ENCODE measurements at regions not wholly inside any gene's neighbourhood (a gene's known extent, or its start where the extent isn't known, plus 50 kb on each side); places are given as distances from the start of the nearest gene placed in this dataset.

- Histone ChIP-seq H3K36me3 (ENCODE audit: control insufficient read depth, insufficient read depth, low read length) (no peaks in the 10 kb centered on the region), H3K4me3 (ENCODE audit: low read depth in 2 of 2, low read length in 2 of 2) (no peak overlapping the region), H3K27me3 (ENCODE audit: control insufficient read depth, insufficient read depth, low read length) (no peaks in the 10 kb centered on the region), H3K9me3 (ENCODE audit: control insufficient read depth, insufficient read depth, low read depth, low read length) (no peaks in the 10 kb centered on the region), H3K4me1 (ENCODE audit: control insufficient read depth, insufficient read depth, low read length) (no peaks in the 10 kb centered on the region), H3K27ac (ENCODE audit: low read length) (no peak overlapping the region)
- intact Hi-C loops (cut with micrococcal nuclease; ENCODE audit: unreplicated experiment) = no loop called here
- no peak for TF ChIP-seq CTCF (IDR thresholded peaks at IDR 0.05)
- TF ChIP-seq REST (IDR thresholded peaks at IDR 0.05; ENCODE audit: insufficient read depth in 1 of 2, low read depth in 2 of 2, low read length in 1 of 2) = no peak
- TF ChIP-seq POLR2AphosphoS5 (IDR thresholded peaks at IDR 0.05; ENCODE audit: low read depth, low read length) = no peak
- TF ChIP-seq TCF7L2 (IDR thresholded peaks at IDR 0.05; ENCODE audit: low read depth, low read length) = no peak
- TF ChIP-seq SIN3A (IDR thresholded peaks at IDR 0.05; ENCODE audit: borderline replicate concordance, insufficient read depth, low read depth, low read length) = no peak
- ChIA-PET POLR2A (no interaction called here), CTCF (no interaction called here)
- in situ Hi-C loops (cut with HindIII; ENCODE audit: low pct_unique_long_range_greater_than_20kb, low sequenced_read_pairs) = no loop called here
- DNase-seq (ENCODE audit: low read depth, low spot score) = no peak
- ATAC-seq = no peak
- BruUV-seq (replicated peaks) = no TSS peak
Observed at GRCh38 chr2:56515399-56515798, 331.6 kb downstream of the CCDC85A start.

GRCh38 chr2:56519806-56520205 lies 336.0 kb downstream of the CCDC85A start:
- no peaks in the 10 kb centered on the region for H3K36me3 ChIP-seq (ENCODE audit: control insufficient read depth, insufficient read depth, low read length)
- no peak for TF ChIP-seq CTCF (IDR thresholded peaks at IDR 0.05)
- TF ChIP-seq POLR2AphosphoS5 (IDR thresholded peaks at IDR 0.05; ENCODE audit: low read depth, low read length) = no peak
- TF ChIP-seq SIN3A (IDR thresholded peaks at IDR 0.05; ENCODE audit: borderline replicate concordance, insufficient read depth, low read depth, low read length) = no peak
- TF ChIP-seq TCF7L2 (IDR thresholded peaks at IDR 0.05; ENCODE audit: low read depth, low read length) = no peak
- no peak for TF ChIP-seq REST (IDR thresholded peaks at IDR 0.05; ENCODE audit: insufficient read depth in 1 of 2, low read depth in 2 of 2, low read length in 1 of 2)
- ATAC-seq (no peak), DNase-seq (ENCODE audit: low read depth, low spot score) (no peak)
- BruUV-seq (replicated peaks) = no TSS peak
- in situ Hi-C loops (cut with HindIII; ENCODE audit: low pct_unique_long_range_greater_than_20kb, low sequenced_read_pairs) (no loop called here), intact Hi-C loops (cut with micrococcal nuclease; ENCODE audit: unreplicated experiment) (no loop called here)
- no peaks in the 10 kb centered on the region for H3K27me3 ChIP-seq (ENCODE audit: control insufficient read depth, insufficient read depth, low read length)
- no peaks in the 10 kb centered on the region for H3K9me3 ChIP-seq (ENCODE audit: control insufficient read depth, insufficient read depth, low read depth, low read length)
- CTCF ChIA-PET = no interaction called here
- no peaks in the 10 kb centered on the region for H3K4me1 ChIP-seq (ENCODE audit: control insufficient read depth, insufficient read depth, low read length)
- H3K27ac ChIP-seq (ENCODE audit: low read length) = no peak overlapping the region
- POLR2A ChIA-PET = no interaction called here
- no peak overlapping the region for H3K4me3 ChIP-seq (ENCODE audit: low read depth in 2 of 2, low read length in 2 of 2)

Data from Panc1 (cell line).